PC-9 (cell line): ENCODE measurements at regions not wholly inside any gene's neighbourhood (a gene's known extent, or its start where the extent isn't known, plus 50 kb on each side); places are given as distances from the start of the nearest gene placed in this dataset.

Source experiments
- BruUV-seq: library from RNA; stranded (reverse); fragments of 400-500 nt; replicated peaks from 2 replicates; lab custom pipeline; 2021; lab: Mats Ljungman, UMichigan
- CTCF ChIA-PET: fragments of 300-600 bp; sonication (Branson Sonifier 250); formaldehyde crosslinking; loops from one replicate; lab custom pipeline; 2022; ENCODE audit warnings: antibody characterized with exemption; lab: Charles Lee
- POLR2A ChIA-PET: fragments of 300-600 bp; sonication (Branson Sonifier 250); formaldehyde crosslinking; loops from one replicate; lab custom pipeline; 2022; ENCODE audit warnings: antibody characterized with exemption; ENCODE audit not compliant: unreplicated experiment; lab: Charles Lee
- DNase-seq, 2 experiments: peaks; one replicate each; pipeline versions ENCODE4 v3.0.0 to v3.0.0-alpha.2; 2015 to 2022; ENCODE audit warnings: mixed read lengths in 1 of 2
- H2AFZ ChIP-seq: fragments of 200-600 bp; sonication (generic); 2 replicates; pipeline ENCODE4 v1.8.1; 2017; ENCODE audit warnings: antibody characterized with exemption
- H3F3A ChIP-seq: fragments of 200-600 bp; sonication (generic); 2 replicates; pipeline ENCODE4 v1.8.1; 2017; ENCODE audit warnings: antibody characterized with exemption, mild to moderate bottlenecking, low read depth; ENCODE audit not compliant: insufficient read depth
- H3K27ac ChIP-seq: fragments of 200-600 bp; sonication (generic); 2 replicates; pipeline ENCODE4 v1.6.1; 2016; ENCODE audit warnings: mixed run types
- H3K27me3 ChIP-seq: fragments of 200-600 bp; sonication (generic); 2 replicates; pipeline ENCODE4 v1.6.1; 2016; ENCODE audit warnings: low read depth, mixed run types; ENCODE audit not compliant: insufficient read depth
- H3K36me3 ChIP-seq: fragments of 200-600 bp; sonication (generic); 2 replicates; pipeline ENCODE4 v1.6.1; 2016; ENCODE audit warnings: low read depth, mixed run types
- H3K4me1 ChIP-seq: fragments of 200-600 bp; sonication (generic); replicated peaks from 2 replicates; pipeline ENCODE4 v1.6.1; 2016; ENCODE audit warnings: mixed run types; ENCODE audit not compliant: insufficient read depth
- H3K4me2 ChIP-seq: fragments of 200-600 bp; sonication (generic); 2 replicates; pipeline ENCODE4 v1.6.1; 2017; ENCODE audit warnings: mixed run types
- H3K4me3 ChIP-seq: fragments of 200-600 bp; sonication (generic); 2 replicates; pipeline ENCODE4 v1.6.1; 2016; ENCODE audit warnings: mixed run types
- H3K79me2 ChIP-seq: fragments of 200-600 bp; sonication (generic); 2 replicates; pipeline ENCODE4 v1.6.1; 2017; ENCODE audit warnings: low read depth, mixed run types
- H3K9me2 ChIP-seq: fragments of 200-600 bp; sonication (generic); 2 replicates; pipeline ENCODE4 v1.8.1; 2017; ENCODE audit warnings: mild to moderate bottlenecking; ENCODE audit not compliant: insufficient read depth
- H3K9me3 ChIP-seq: fragments of 200-600 bp; sonication (generic); 2 replicates; pipeline ENCODE4 v1.8.1; 2016; ENCODE audit warnings: low read depth; ENCODE audit not compliant: insufficient read depth
- H4K20me1 ChIP-seq: fragments of 200-600 bp; sonication (generic); 2 replicates; pipeline ENCODE4 v1.8.1; 2017; ENCODE audit not compliant: insufficient read depth
- CTCF ChIP-seq: fragments of 200-600 bp; sonication (generic); conservative IDR thresholded peaks from 2 replicates; pipeline ENCODE4 v1.6.1; 2017; ENCODE audit warnings: mixed run types, antibody characterized with exemption, mild to moderate bottlenecking, moderate library complexity
- EZH2 ChIP-seq: fragments of 200-600 bp; sonication (generic); IDR thresholded peaks from 2 replicates; pipeline ENCODE4 v1.8.0; 2017; ENCODE audit warnings: antibody characterized with exemption, low read depth
- intact Hi-C: fragments of 100-400 bp; cut with micrococcal nuclease; formaldehyde crosslinking; loops from one replicate; pipeline ENCODE4 v1.10.0; 2022; ENCODE audit not compliant: unreplicated experiment

DNA sequence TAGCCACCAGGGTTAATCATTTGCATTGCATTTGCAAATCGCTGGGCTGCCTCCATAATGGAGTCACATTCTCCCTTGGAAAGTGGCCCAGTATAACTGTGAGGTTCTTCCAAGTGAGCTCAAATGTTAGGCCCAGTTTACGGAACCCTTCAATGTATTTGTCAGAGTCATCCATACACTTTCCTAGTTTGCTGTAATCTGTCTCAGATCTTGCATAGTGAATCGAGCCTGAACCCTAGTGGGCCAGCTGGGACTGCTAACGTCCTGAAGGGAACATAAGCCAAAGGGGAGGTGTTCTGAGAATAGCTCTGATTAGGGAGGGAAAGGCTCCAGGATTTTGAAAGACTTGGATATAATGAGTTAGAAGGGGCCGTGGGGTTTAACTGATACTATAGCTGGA is 406.3 kb downstream of the SLC6A15 start:
- TF ChIP-seq EZH2 (no peak), CTCF (no peak)
- no peaks in the 10 kb centered on the region for H3K9me2 ChIP-seq
- intact Hi-C loops, result loop anchor here (10.0 kb wide), 2 partner anchors 339 to 681 kb away; no protein-coding TSS in a partner anchor
- no peak for DNase-seq
- ChIA-PET POLR2A (no interaction called here), CTCF (no interaction called here)
- no peak overlapping the region for H2AFZ ChIP-seq
- H3F3A ChIP-seq, result no peaks in the 10 kb centered on the region
- no peaks in the 10 kb centered on the region for H3K79me2 ChIP-seq
- no peak overlapping the region for H3K4me3 ChIP-seq
- H3K27me3 ChIP-seq, result no peaks in the 10 kb centered on the region
- H3K36me3 ChIP-seq, result no peaks in the 10 kb centered on the region
- H4K20me1 ChIP-seq, result no peaks in the 10 kb centered on the region
- no TSS peak for BruUV-seq
- no peak overlapping the region for H3K27ac ChIP-seq
- H3K4me2 ChIP-seq, result no peak overlapping the region
- peaks cover 7% of the 10 kb centered on the region for H3K4me1 ChIP-seq
- H3K9me3 ChIP-seq, result no peaks in the 10 kb centered on the region

GRCh38 chr12:84502907-84503787 is 409.5 kb downstream of the SLC6A15 start:
- Histone ChIP-seq H4K20me1 (no peaks in the 10 kb centered on the region), H3F3A (no peaks in the 10 kb centered on the region), H3K4me2 (no peak overlapping the region), H2AFZ (no peak overlapping the region), H3K9me2 (no peaks in the 10 kb centered on the region), H3K4me1 (peaks cover 7% of the 10 kb centered on the region), H3K9me3 (no peaks in the 10 kb centered on the region), H3K27ac (no peak overlapping the region), H3K36me3 (no peaks in the 10 kb centered on the region), H3K27me3 (no peaks in the 10 kb centered on the region), H3K4me3 (no peak overlapping the region), H3K79me2 (no peaks in the 10 kb centered on the region)
- ChIA-PET POLR2A (no interaction called here), CTCF (interaction anchor here (0.6 to 1.5 kb wide), 2 partner anchors 9 to 1817 kb away, joined by 3 to 4 read pairs; no protein-coding TSS in a partner anchor)
- BruUV-seq, result no TSS peak
- TF ChIP-seq CTCF (peak; percentile 62), EZH2 (no peak)
- DNase-seq, result peak in 1 of 2 experiments; percentile 41
- intact Hi-C loops, result loop anchor here (2.0 to 10.0 kb wide), 3 partner anchors 342 to 1816 kb away; partner anchors contain the start of gene TMTC2

GRCh38 chr12:84502180-84502860 is 410.3 kb downstream of the SLC6A15 start:
- TF ChIP-seq EZH2, result no peak
- TF ChIP-seq CTCF, result no peak
- ChIA-PET POLR2A (no interaction called here), CTCF (no interaction called here)
- Histone ChIP-seq H3K27me3 (no peaks in the 10 kb centered on the region), H3K4me3 (no peak overlapping the region), H3K4me2 (no peak overlapping the region), H3K36me3 (no peaks in the 10 kb centered on the region), H3K4me1 (peaks cover 7% of the 10 kb centered on the region), H2AFZ (no peak overlapping the region), H4K20me1 (no peaks in the 10 kb centered on the region), H3K27ac (peak overlapping the region; percentile 31), H3K79me2 (no peaks in the 10 kb centered on the region), H3K9me2 (no peaks in the 10 kb centered on the region), H3K9me3 (no peaks in the 10 kb centered on the region), H3F3A (no peaks in the 10 kb centered on the region)
- BruUV-seq, result no TSS peak
- peak; percentile 33 to 49 for DNase-seq
- intact Hi-C loops, result loop anchor here (2.0 to 10.0 kb wide), 3 partner anchors 342 to 1816 kb away; partner anchors contain the start of gene TMTC2
